ENCODE measurements at regions not wholly inside any gene's neighbourhood (a gene's known extent, or its start where the extent isn't known, plus 50 kb on each side); places are given as distances from the start of the nearest gene placed in this dataset.
A peak's percentile ranks its signal among the peaks of the same experiment; 100 is the strongest.
"Not testable (repeated sequence)": the region's sequence is repeated elsewhere in the genome, so short reads cannot be mapped to it uniquely, and the experiment has no call there.

- no peak for DNase-seq (ENCODE audit: low read depth)
Measured at GRCh38 chr3:168753724-168754123, 658.0 kb upstream of the GOLIM4 start.

- DNase-seq (ENCODE audit: low read depth), result no peak
Measured at GRCh38 chr3:168752339-168752738, 656.6 kb upstream of the GOLIM4 start.

GRCh38 chr3:168747697-168748096 lies 652.0 kb upstream of the GOLIM4 start:
- DNase-seq (ENCODE audit: low read depth), result no peak

GRCh38 chr3:168738527-168739325 lies 643.0 kb upstream of the GOLIM4 start:
- DNase-seq (ENCODE audit: low read depth), result no peak

GRCh38 chr3:168736202-168736601 lies 640.5 kb upstream of the GOLIM4 start:
- no peak for DNase-seq (ENCODE audit: low read depth)

- DNase-seq (ENCODE audit: low read depth), result no peak
Measured at GRCh38 chr3:168730073-168730472, 634.3 kb upstream of the GOLIM4 start.

GRCh38 chr3:168722091-168722490 lies 626.4 kb upstream of the GOLIM4 start:
- DNase-seq (ENCODE audit: low read depth), result no peak

- no peak for DNase-seq (ENCODE audit: low read depth)
Measured at GRCh38 chr3:168714609-168715240, 619.0 kb upstream of the GOLIM4 start.

- no peak for DNase-seq (ENCODE audit: low read depth)
Measured at GRCh38 chr3:168709073-168709472, 613.3 kb upstream of the GOLIM4 start.

GRCh38 chr3:168707900-168708299 lies 612.2 kb upstream of the GOLIM4 start:
- DNase-seq (ENCODE audit: low read depth), result no peak

GRCh38 chr3:168705412-168705811 lies 609.7 kb upstream of the GOLIM4 start:
- DNase-seq (ENCODE audit: low read depth), result no peak

GRCh38 chr3:168696051-168696450 lies 600.3 kb upstream of the GOLIM4 start:
- no peak for DNase-seq (ENCODE audit: low read depth)

- DNase-seq (ENCODE audit: low read depth), result no peak
Measured at GRCh38 chr3:168693870-168694269, 598.1 kb upstream of the GOLIM4 start.

- DNase-seq (ENCODE audit: low read depth), result no peak
Measured at GRCh38 chr3:168688267-168688666, 592.5 kb upstream of the GOLIM4 start.

- no peak for DNase-seq (ENCODE audit: low read depth)
Measured at GRCh38 chr3:168684519-168684918, 588.8 kb upstream of the GOLIM4 start.

- peak; percentile 3 for DNase-seq (ENCODE audit: low read depth)
Measured at GRCh38 chr3:168678730-168679129, 583.0 kb upstream of the GOLIM4 start.

GRCh38 chr3:168671091-168671490 lies 575.4 kb upstream of the GOLIM4 start:
- no peak for DNase-seq (ENCODE audit: low read depth)

GRCh38 chr3:168660879-168661657 lies 565.3 kb upstream of the GOLIM4 start:
- DNase-seq (ENCODE audit: low read depth), result not testable (repeated sequence)

GRCh38 chr3:168659015-168659414 lies 563.3 kb upstream of the GOLIM4 start:
- DNase-seq (ENCODE audit: low read depth), result no peak

GRCh38 chr3:168655611-168656010 lies 559.9 kb upstream of the GOLIM4 start:
- no peak for DNase-seq (ENCODE audit: low read depth)

GRCh38 chr3:168654700-168655099 lies 559.0 kb upstream of the GOLIM4 start:
- no peak for DNase-seq (ENCODE audit: low read depth)

- DNase-seq (ENCODE audit: low read depth), result no peak
Measured at GRCh38 chr3:168653255-168653654, 557.5 kb upstream of the GOLIM4 start.

GRCh38 chr3:168648321-168648720 lies 552.6 kb upstream of the GOLIM4 start:
- DNase-seq (ENCODE audit: low read depth), result no peak
